ENCODE measurements at regions not wholly inside any gene's neighbourhood (a gene's known extent, or its start where the extent isn't known, plus 50 kb on each side); places are given as distances from the start of the nearest gene placed in this dataset.

DNA sequence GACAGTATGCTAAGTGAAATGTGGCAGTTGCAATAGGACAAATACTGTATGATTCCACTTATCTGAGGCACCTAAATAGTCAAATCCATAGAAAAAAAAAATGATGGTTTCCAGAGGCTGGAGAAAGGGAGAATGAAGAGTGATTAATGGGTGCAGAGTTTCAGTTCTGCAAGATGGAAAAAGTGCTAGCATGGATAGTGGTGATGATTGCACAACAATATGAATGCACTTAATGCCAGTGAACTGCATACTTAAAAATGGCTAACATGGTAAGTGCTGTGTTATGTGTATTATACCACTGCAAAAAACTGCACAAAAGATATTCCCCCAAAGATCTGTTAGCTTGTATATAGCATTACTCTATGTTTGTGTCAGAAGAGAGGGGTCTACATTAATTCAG lies 185.4 kb downstream of the INHBB start:
- DNase-seq (ENCODE audit: low spot score) = no peak
- ChIA-PET POLR2A (ENCODE audit: low non-redundant PET) (no interaction called here), CTCF (no interaction called here)
- no peak overlapping the region for H3K27ac ChIP-seq (ENCODE audit: low read depth, low read length, poor library complexity, severe bottlenecking)
- intact Hi-C loops (cut with micrococcal nuclease; ENCODE audit: unreplicated experiment) = no loop called here
- no peak overlapping the region for H3K4me3 ChIP-seq (ENCODE audit: low read depth, low read length, poor library complexity, severe bottlenecking)
- H3K4me1 ChIP-seq (ENCODE audit: insufficient read depth, low read length, poor library complexity, severe bottlenecking) = no peaks in the 10 kb centered on the region
- no peaks in the 10 kb centered on the region for H3K36me3 ChIP-seq (ENCODE audit: insufficient read depth, low read length, poor library complexity, severe bottlenecking)
- peaks cover 5% of the 10 kb centered on the region for H3K27me3 ChIP-seq (replicated peaks; ENCODE audit: insufficient read depth, low read depth, low read length, poor library complexity)
- no TSS peak for BruUV-seq (replicated peaks)
- TF ChIP-seq EZH2 (IDR thresholded peaks at IDR 0.05; ENCODE audit: borderline replicate concordance, low read depth, low read length, poor library complexity, severe bottlenecking) = no peak
- TF ChIP-seq CTCF (conservative IDR thresholded peaks at IDR 0.05; ENCODE audit: low read depth, low read length) = no peak
- no peaks in the 10 kb centered on the region for H3K9me3 ChIP-seq (ENCODE audit: low read depth, low read length, poor library complexity, severe bottlenecking)

- BruUV-seq (replicated peaks) = no TSS peak
- Histone ChIP-seq H3K4me3 (ENCODE audit: low read depth, low read length, poor library complexity, severe bottlenecking) (no peak overlapping the region), H3K36me3 (ENCODE audit: insufficient read depth, low read length, poor library complexity, severe bottlenecking) (no peaks in the 10 kb centered on the region), H3K4me1 (ENCODE audit: insufficient read depth, low read length, poor library complexity, severe bottlenecking) (no peaks in the 10 kb centered on the region), H3K27me3 (replicated peaks; ENCODE audit: insufficient read depth, low read depth, low read length, poor library complexity) (peaks cover 5% of the 10 kb centered on the region), H3K27ac (ENCODE audit: low read depth, low read length, poor library complexity, severe bottlenecking) (no peak overlapping the region), H3K9me3 (ENCODE audit: low read depth, low read length, poor library complexity, severe bottlenecking) (no peaks in the 10 kb centered on the region)
- TF ChIP-seq CTCF (conservative IDR thresholded peaks at IDR 0.05; ENCODE audit: low read depth, low read length) (no peak), EZH2 (IDR thresholded peaks at IDR 0.05; ENCODE audit: borderline replicate concordance, low read depth, low read length, poor library complexity, severe bottlenecking) (no peak)
- POLR2A ChIA-PET (ENCODE audit: low non-redundant PET) = no interaction called here
- intact Hi-C loops (cut with micrococcal nuclease; ENCODE audit: unreplicated experiment) = no loop called here
- CTCF ChIA-PET = no interaction called here
- DNase-seq (ENCODE audit: low spot score) = no peak
These were observed 186.1 kb downstream of the INHBB start for GRCh38 chr2:120531863-120532600.

- CTCF ChIA-PET = no interaction called here
- POLR2A ChIA-PET (ENCODE audit: low non-redundant PET) = no interaction called here
- Histone ChIP-seq H3K27me3 (replicated peaks; ENCODE audit: insufficient read depth, low read depth, low read length, poor library complexity) (no peaks in the 10 kb centered on the region), H3K27ac (ENCODE audit: low read depth, low read length, poor library complexity, severe bottlenecking) (no peak overlapping the region), H3K36me3 (ENCODE audit: insufficient read depth, low read length, poor library complexity, severe bottlenecking) (no peaks in the 10 kb centered on the region), H3K4me1 (ENCODE audit: insufficient read depth, low read length, poor library complexity, severe bottlenecking) (no peaks in the 10 kb centered on the region), H3K4me3 (ENCODE audit: low read depth, low read length, poor library complexity, severe bottlenecking) (no peak overlapping the region), H3K9me3 (ENCODE audit: low read depth, low read length, poor library complexity, severe bottlenecking) (no peaks in the 10 kb centered on the region)
- DNase-seq (ENCODE audit: low spot score) = no peak
- intact Hi-C loops (cut with micrococcal nuclease; ENCODE audit: unreplicated experiment) = no loop called here
- BruUV-seq (replicated peaks) = no TSS peak
- TF ChIP-seq CTCF (conservative IDR thresholded peaks at IDR 0.05; ENCODE audit: low read depth, low read length) (no peak), EZH2 (IDR thresholded peaks at IDR 0.05; ENCODE audit: borderline replicate concordance, low read depth, low read length, poor library complexity, severe bottlenecking) (no peak)
These were observed 187.7 kb downstream of the INHBB start for GRCh38 chr2:120533625-120534024.
